HepG2 (cell line): ENCODE measurements at regions not wholly inside any gene's neighbourhood (a gene's known extent, or its start where the extent isn't known, plus 50 kb on each side); places are given as distances from the start of the nearest gene placed in this dataset.

Experiments
- ATAC-seq: fragments of 200-7000 bp; cut with Tn5 transposase; 3 replicates; pipeline ENCODE4 v1.9.1; 2020; ENCODE audit warnings: mild to moderate bottlenecking, moderate library complexity
- BruUV-seq: library from RNA; stranded (reverse); fragments of 400-500 nt; replicated peaks from 2 replicates; lab custom pipeline; 2021; lab: Mats Ljungman, UMichigan
- CTCF ChIA-PET: fragments of 300-600 bp; formaldehyde crosslinking; extraction: SDS; loops from one replicate; lab custom pipeline; 2021; ENCODE audit warnings: low total read pairs, inconsistent platforms, low intra/inter-chr PET ratio; lab: Yijun Ruan, JAX
- POLR2A ChIA-PET: fragments of 350-600 bp; sonication (Branson Sonifier 250); formaldehyde crosslinking; loops from one replicate; lab custom pipeline; 2020; ENCODE audit warnings: antibody characterized with exemption, inconsistent platforms; lab: Yijun Ruan, JAX
- DNase-seq: peaks from one replicate; pipeline ENCODE4 v3.0.0-alpha.2; 2015; ENCODE audit warnings: low spot score
- FAIRE-seq: peaks from 3 replicates; lab custom pipeline; 2011; peaks lifted over from hg19 to GRCh38; lab: Jason Lieb, UNC
- H2AFZ ChIP-seq: one replicate; pipeline ENCODE4 v1.6.1; 2011; ENCODE audit warnings: low read length, inconsistent platforms
- H3K27ac ChIP-seq: fragments of 300-600 bp; 3 replicates; pipeline ENCODE4 v1.8.0; 2011; ENCODE audit warnings: mixed run types, mild to moderate bottlenecking, mixed read lengths, low read length, inconsistent platforms; ENCODE audit not compliant: insufficient read depth; ENCODE audit errors: extremely low read length
- H3K27me3 ChIP-seq, 2 experiments: fragments of 200-600 bp in 1 of 2; 2 replicates in 1 of 2; 3 replicates in 1 of 2; pipeline versions ENCODE4 v1.6.0 to v1.8.0; 2011; ENCODE audit warnings: low read length in 2 of 2, mild to moderate bottlenecking in 2 of 2, moderate library complexity in 2 of 2, inconsistent platforms in 1 of 2; ENCODE audit not compliant: insufficient read depth in 2 of 2, control insufficient read depth in 1 of 2
- H3K36me3 ChIP-seq, 2 experiments: fragments of 200-600 bp in 1 of 2; replicated peaks in 1 of 2; 2 replicates in 1 of 2; 3 replicates in 1 of 2; pipeline versions ENCODE4 v1.5.1 to v1.8.0; 2011; ENCODE audit warnings: low read length in 2 of 2, inconsistent platforms in 1 of 2; ENCODE audit not compliant: insufficient read depth in 2 of 2, control insufficient read depth in 1 of 2
- H3K4me1 ChIP-seq: 2 replicates; pipeline ENCODE4 v1.5.1; 2012; ENCODE audit warnings: low read length, inconsistent platforms; ENCODE audit not compliant: insufficient read depth
- H3K4me2 ChIP-seq: 2 replicates; pipeline ENCODE4 v1.6.0; 2011; ENCODE audit warnings: low read depth, low read length, inconsistent platforms
- H3K4me3 ChIP-seq, 3 experiments: fragments of 200-600 bp in 1 of 3; sonication (generic), shearing (Covaris generic) in 1 of 3; replicated peaks in 1 of 3; 2 replicates each; pipeline ENCODE4 v1.5.1; 2011 to 2016; ENCODE audit warnings: low read length in 3 of 3, inconsistent platforms in 2 of 3, low read depth in 2 of 3, mild to moderate bottlenecking in 2 of 3, control low read depth in 1 of 3, mixed read lengths in 1 of 3; ENCODE audit not compliant: insufficient read depth in 1 of 3
- H3K79me2 ChIP-seq: one replicate; pipeline ENCODE4 v1.6.1; 2011; ENCODE audit warnings: low read length, inconsistent platforms; ENCODE audit not compliant: insufficient read depth
- H3K9ac ChIP-seq: 2 replicates; pipeline ENCODE4 v1.6.0; 2011; ENCODE audit warnings: mild to moderate bottlenecking, low read depth, low read length, inconsistent platforms; ENCODE audit not compliant: insufficient read depth
- H3K9me3 ChIP-seq: 2 replicates; pipeline ENCODE4 v1.5.1; 2012; ENCODE audit warnings: mild to moderate bottlenecking, low read length
- H4K20me1 ChIP-seq: 2 replicates; pipeline ENCODE4 v1.6.0; 2011; ENCODE audit warnings: inconsistent platforms, mild to moderate bottlenecking, low read length, moderate library complexity; ENCODE audit not compliant: insufficient read depth
- CHD2 ChIP-seq: IDR thresholded peaks from 2 replicates; pipeline ENCODE4 v1.6.1; 2011; ENCODE audit warnings: low read depth, low read length, improper control_type of control experiment
- FOSL2 ChIP-seq: sonication (generic); formaldehyde crosslinking; IDR thresholded peaks from 2 replicates; pipeline ENCODE4 v1.4.0; 2020; ENCODE audit warnings: missing genetic modification reagents
- IKZF1 ChIP-seq: fragments of 450-650 bp; IDR thresholded peaks from 2 replicates; pipeline ENCODE4 v1.7.1; 2016
- MEF2D ChIP-seq: sonication (generic); formaldehyde crosslinking; IDR thresholded peaks from 2 replicates; pipeline ENCODE4 v1.5.1; 2020; ENCODE audit warnings: mild to moderate bottlenecking, missing genetic modification reagents
- MTF2 ChIP-seq: sonication (generic); formaldehyde crosslinking; IDR thresholded peaks from 2 replicates; pipeline ENCODE4 v1.5.0; 2020; ENCODE audit warnings: missing genetic modification reagents, borderline replicate concordance
- NFE2L1 ChIP-seq: sonication (generic); formaldehyde crosslinking; IDR thresholded peaks from 2 replicates; pipeline ENCODE4 v1.4.0; 2020; ENCODE audit warnings: missing genetic modification reagents, mild to moderate bottlenecking, borderline replicate concordance
- RFX5 ChIP-seq: IDR thresholded peaks from 2 replicates; pipeline ENCODE4 v1.6.1; 2011; ENCODE audit warnings: low read depth, low read length, improper control_type of control experiment
- SKIL ChIP-seq: sonication (generic); formaldehyde crosslinking; IDR thresholded peaks from 2 replicates; pipeline ENCODE4 v1.8.0; 2022; ENCODE audit warnings: missing genetic modification reagents, mild to moderate bottlenecking, moderate library complexity, borderline replicate concordance
- ZNF12 ChIP-seq: sonication (generic); formaldehyde crosslinking; IDR thresholded peaks from 2 replicates; pipeline ENCODE4 v1.5.0; 2020; ENCODE audit warnings: missing genetic modification reagents
- ZNF234 ChIP-seq: sonication (generic); formaldehyde crosslinking; conservative IDR thresholded peaks from 2 replicates; pipeline ENCODE4 v1.5.1; 2020; ENCODE audit warnings: mild to moderate bottlenecking, missing genetic modification reagents
- ZNF556 ChIP-seq: sonication (generic); formaldehyde crosslinking; IDR thresholded peaks from 2 replicates; pipeline ENCODE4 v1.4.0; 2020; ENCODE audit warnings: mild to moderate bottlenecking, missing genetic modification reagents, borderline replicate concordance
- ZNF660 ChIP-seq: sonication (generic); formaldehyde crosslinking; IDR thresholded peaks from 2 replicates; pipeline ENCODE4 v1.5.1; 2020; ENCODE audit warnings: mild to moderate bottlenecking, low read depth, missing genetic modification reagents, borderline replicate concordance
- ZNF775 ChIP-seq: sonication (generic); formaldehyde crosslinking; IDR thresholded peaks from 2 replicates; pipeline ENCODE4 v1.4.0; 2020; ENCODE audit warnings: missing genetic modification reagents, mild to moderate bottlenecking, moderate library complexity, borderline replicate concordance
- WGBS: methylation state at CpG from one replicate; pipeline ENCODE4 v1.1.6; 2017; ENCODE audit warnings: low lambda C conversion rate; 5-methylcytosine and 5-hydroxymethylcytosine counted together
- in situ Hi-C: cut with HindIII; loops from 2 replicates; pipeline ENCODE4 v1.10.0; 2017; ENCODE audit warnings: low pct_unique_long_range_greater_than_20kb; ENCODE audit not compliant: extremely low pct_ligation_motif_present
- intact Hi-C: fragments of 100-400 bp; cut with micrococcal nuclease; formaldehyde crosslinking; loops from one replicate; pipeline ENCODE4 v1.10.0; 2022; ENCODE audit not compliant: unreplicated experiment
- TF ChIP-seq, protein P1 (sequence below): sonication (generic); formaldehyde crosslinking; IDR thresholded peaks from 2 replicates; pipeline ENCODE4 v1.5.1; 2020; ENCODE audit warnings: missing genetic modification reagents, mild to moderate bottlenecking, borderline replicate concordance
- TF ChIP-seq, protein P2 (sequence below): sonication (generic); formaldehyde crosslinking; IDR thresholded peaks from 2 replicates; pipeline ENCODE4 v1.4.0; 2020; ENCODE audit warnings: missing genetic modification reagents, borderline replicate concordance

DNA sequence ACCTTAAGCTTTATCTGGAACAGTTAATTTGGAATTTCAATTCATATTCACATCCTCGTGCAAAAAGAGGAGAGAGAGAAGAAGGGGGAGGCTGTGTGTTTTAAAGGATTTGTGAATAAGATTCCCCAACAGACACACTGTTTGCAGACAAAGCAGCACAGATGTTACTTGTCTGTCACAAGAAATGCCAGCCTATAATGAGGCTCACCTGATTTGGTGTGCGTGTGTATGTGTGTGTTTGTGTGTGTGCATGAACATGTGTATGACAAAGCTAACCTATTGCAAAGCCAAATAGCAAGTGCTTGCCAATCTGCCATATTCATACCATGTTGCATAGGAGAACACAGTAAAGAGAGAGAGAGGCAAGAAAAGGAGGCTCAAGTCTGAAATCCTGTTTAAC lies 361.6 kb upstream of the NOVA1 start (continued):
- TF ChIP-seq SKIL (CRISPR knock-in tag): no peak
- TF ChIP-seq ZNF660 (CRISPR knock-in tag): no peak
- no peak for TF ChIP-seq FOSL2

DNA sequence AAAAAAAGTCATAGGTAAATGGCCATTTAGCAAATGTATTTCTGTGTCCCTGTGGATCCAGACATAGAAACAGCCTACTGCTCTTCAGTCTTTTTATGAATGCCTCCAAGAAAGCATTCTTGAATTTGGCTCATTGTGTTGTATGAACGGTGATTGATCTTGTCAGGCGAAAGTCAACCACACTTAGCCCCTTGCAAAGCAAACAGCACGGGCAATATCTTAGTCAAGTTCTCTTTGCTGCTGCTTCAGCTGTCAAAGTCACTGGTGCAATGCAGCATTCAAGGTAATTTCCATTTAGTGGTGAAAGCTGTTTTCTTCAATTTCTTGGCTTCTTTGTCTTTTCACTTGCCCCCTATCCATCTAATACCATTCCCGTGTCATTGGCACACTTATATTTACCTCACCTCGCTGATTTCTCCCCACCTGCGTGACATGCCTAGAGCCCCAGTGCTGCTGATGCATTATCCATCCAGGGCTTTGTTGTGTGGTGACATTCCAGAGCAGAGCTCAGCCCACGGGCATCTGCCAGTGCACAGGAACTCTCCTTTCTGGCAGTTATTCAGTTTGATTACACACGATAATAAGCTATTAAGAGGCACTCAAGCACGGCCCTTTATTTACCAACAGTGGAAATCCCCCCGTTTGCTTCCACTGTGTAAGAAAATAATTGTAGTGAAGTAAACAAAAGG lies 362.3 kb upstream of the NOVA1 start:
- no peaks in the 10 kb centered on the region for H3K79me2 ChIP-seq
- no peak overlapping the region for H3K4me3 ChIP-seq
- H4K20me1 ChIP-seq: no peaks in the 10 kb centered on the region
- H3K4me2 ChIP-seq: no peak overlapping the region
- H3K27me3 ChIP-seq: no peaks in the 10 kb centered on the region
- DNase-seq (no peak), ATAC-seq (no peak), FAIRE-seq (no peak)
- in situ Hi-C loops (no loop called here), intact Hi-C loops (no loop called here)
- no peak overlapping the region for H3K9ac ChIP-seq
- BruUV-seq: no TSS peak
- peaks cover 88% of the 10 kb centered on the region for H3K9me3 ChIP-seq
- H2AFZ ChIP-seq: no peak overlapping the region
- no peaks in the 10 kb centered on the region for H3K4me1 ChIP-seq
- ChIA-PET POLR2A (no interaction called here), CTCF (no interaction called here)
- H3K27ac ChIP-seq: no peak overlapping the region
- WGBS: 3% methylated on average over 10 of the region's 10 CpGs
- H3K36me3 ChIP-seq: no peaks in the 10 kb centered on the region
- TF ChIP-seq, protein P1, sequence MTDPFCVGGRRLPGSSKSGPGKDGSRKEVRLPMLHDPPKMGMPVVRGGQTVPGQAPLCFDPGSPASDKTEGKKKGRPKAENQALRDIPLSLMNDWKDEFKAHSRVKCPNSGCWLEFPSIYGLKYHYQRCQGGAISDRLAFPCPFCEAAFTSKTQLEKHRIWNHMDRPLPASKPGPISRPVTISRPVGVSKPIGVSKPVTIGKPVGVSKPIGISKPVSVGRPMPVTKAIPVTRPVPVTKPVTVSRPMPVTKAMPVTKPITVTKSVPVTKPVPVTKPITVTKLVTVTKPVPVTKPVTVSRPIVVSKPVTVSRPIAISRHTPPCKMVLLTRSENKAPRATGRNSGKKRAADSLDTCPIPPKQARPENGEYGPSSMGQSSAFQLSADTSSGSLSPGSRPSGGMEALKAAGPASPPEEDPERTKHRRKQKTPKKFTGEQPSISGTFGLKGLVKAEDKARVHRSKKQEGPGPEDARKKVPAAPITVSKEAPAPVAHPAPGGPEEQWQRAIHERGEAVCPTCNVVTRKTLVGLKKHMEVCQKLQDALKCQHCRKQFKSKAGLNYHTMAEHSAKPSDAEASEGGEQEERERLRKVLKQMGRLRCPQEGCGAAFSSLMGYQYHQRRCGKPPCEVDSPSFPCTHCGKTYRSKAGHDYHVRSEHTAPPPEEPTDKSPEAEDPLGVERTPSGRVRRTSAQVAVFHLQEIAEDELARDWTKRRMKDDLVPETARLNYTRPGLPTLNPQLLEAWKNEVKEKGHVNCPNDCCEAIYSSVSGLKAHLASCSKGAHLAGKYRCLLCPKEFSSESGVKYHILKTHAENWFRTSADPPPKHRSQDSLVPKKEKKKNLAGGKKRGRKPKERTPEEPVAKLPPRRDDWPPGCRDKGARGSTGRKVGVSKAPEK (CRISPR knock-in tag): no peak
- TF ChIP-seq RFX5 (no peak), ZNF234 (CRISPR knock-in tag) (no peak), CHD2 (no peak), ZNF556 (CRISPR knock-in tag) (no peak), ZNF775 (CRISPR knock-in tag) (no peak), MTF2 (CRISPR knock-in tag) (no peak), MEF2D (CRISPR knock-in tag) (no peak), ZNF12 (CRISPR knock-in tag) (no peak), IKZF1 (no peak), NFE2L1 (CRISPR knock-in tag) (no peak)
- TF ChIP-seq, protein P2, sequence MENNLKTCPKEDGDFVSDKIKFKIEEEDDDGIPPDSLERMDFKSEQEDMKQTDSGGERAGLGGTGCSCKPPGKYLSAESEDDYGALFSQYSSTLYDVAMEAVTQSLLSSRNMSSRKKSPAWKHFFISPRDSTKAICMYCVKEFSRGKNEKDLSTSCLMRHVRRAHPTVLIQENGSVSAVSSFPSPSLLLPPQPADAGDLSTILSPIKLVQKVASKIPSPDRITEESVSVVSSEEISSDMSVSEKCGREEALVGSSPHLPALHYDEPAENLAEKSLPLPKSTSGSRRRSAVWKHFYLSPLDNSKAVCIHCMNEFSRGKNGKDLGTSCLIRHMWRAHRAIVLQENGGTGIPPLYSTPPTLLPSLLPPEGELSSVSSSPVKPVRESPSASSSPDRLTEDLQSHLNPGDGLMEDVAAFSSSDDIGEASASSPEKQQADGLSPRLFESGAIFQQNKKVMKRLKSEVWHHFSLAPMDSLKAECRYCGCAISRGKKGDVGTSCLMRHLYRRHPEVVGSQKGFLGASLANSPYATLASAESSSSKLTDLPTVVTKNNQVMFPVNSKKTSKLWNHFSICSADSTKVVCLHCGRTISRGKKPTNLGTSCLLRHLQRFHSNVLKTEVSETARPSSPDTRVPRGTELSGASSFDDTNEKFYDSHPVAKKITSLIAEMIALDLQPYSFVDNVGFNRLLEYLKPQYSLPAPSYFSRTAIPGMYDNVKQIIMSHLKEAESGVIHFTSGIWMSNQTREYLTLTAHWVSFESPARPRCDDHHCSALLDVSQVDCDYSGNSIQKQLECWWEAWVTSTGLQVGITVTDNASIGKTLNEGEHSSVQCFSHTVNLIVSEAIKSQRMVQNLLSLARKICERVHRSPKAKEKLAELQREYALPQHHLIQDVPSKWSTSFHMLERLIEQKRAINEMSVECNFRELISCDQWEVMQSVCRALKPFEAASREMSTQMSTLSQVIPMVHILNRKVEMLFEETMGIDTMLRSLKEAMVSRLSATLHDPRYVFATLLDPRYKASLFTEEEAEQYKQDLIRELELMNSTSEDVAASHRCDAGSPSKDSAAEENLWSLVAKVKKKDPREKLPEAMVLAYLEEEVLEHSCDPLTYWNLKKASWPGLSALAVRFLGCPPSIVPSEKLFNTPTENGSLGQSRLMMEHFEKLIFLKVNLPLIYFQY: no peak
